NOMO-1 treated with DMSO at 0.1 percent for 48 hours (cell line): ENCODE measurements at regions not wholly inside any gene's neighbourhood (a gene's known extent, or its start where the extent isn't known, plus 50 kb on each side); places are given as distances from the start of the nearest gene placed in this dataset.
A peak's percentile ranks its signal among the peaks of the same experiment; 100 is the strongest.
"Not testable (repeated sequence)": the region's sequence is repeated elsewhere in the genome, so short reads cannot be mapped to it uniquely, and the experiment has no call there.

Experiments
- DNase-seq: peaks from one replicate; lab custom pipeline; 2025; ENCODE audit not compliant: unreplicated experiment; lab: John Stamatoyannopoulos, UW

DNA sequence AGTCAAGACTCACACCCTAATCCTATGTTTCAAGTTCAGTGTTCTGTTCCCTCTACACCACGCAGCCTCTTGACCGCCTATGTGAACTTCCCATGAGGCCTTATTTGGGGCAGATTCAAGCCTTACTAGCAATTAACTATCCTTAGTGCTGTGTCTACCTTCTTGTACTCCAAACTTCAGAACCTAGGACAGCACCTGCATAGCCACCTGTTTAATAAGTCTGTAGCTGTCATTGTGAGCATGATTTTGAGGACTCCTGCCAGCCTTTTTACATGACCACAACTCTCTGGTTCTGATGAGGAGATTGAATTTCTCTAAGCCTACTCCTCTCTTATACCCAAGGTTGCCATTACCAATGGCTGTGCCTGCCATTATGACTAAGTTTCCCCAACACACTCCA, 50.8 kb upstream of the PCSK1 start:
- DNase-seq = peak; percentile 9

DNA sequence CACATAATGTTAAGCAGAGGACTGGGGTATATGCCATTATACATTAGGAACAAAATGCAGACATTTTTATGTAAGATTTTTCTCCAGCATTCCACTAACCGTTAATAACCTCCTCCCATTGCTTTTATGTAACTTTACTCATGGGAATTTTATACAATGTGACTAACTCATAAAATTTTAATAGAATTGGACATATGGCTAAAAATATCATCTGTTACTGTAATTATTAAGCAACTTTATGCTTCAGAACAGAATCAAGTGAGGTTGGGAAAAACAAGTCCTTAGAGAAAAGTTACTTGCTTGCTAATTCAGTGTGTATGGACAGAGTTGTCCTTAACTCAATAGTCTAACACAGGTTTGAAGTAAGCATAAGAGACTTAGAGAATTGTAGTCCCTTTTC, 54.8 kb upstream of the PCSK1 start:
- no peak for DNase-seq

DNA sequence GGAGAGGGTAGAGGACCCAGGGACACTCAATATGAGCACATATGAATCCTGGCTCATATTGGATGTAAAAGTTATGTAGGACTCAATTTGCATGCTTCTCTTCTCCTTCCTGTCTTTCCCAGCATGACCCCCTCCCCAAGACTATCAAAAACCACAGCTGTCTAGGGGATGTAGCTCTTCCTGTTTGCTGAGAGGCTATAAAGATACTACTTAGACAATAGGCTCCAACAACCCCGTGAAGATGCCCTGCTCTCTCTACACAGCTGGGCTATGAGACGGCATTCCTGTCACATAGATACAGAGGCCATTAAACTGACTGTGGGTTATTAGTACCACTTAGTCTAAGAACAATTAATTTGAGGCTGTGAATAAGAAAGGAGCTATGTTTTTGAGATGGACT, 56.5 kb upstream of the PCSK1 start:
- no peak for DNase-seq

DNA sequence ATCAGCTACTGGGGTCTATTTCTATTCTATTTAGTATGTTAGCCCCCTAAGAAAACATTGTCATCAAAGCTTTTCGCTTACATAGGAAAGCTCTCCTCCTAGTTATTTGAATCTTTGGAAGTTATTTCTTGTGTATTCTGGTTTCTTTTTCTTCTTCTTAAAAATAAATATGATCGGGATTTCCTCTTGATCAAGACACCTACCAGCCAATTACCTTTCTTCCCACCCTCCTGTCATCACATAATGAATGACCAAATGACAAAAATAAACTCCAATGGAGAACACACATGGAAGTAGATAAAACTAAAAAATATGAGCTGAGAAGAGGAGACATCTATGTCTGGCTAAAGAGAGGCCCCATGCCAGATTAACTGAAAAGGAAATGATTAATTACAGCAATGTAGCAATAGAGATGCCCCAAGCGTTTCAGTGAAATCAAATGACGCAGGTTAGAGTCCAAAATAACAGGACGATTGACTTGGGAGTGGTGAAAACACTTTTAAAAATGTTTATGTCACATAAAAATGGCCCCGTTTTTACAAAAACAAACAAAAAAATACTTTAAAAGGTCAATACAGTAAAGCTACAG, 59.5 kb upstream of the PCSK1 start:
- DNase-seq = peak; percentile 57

DNA sequence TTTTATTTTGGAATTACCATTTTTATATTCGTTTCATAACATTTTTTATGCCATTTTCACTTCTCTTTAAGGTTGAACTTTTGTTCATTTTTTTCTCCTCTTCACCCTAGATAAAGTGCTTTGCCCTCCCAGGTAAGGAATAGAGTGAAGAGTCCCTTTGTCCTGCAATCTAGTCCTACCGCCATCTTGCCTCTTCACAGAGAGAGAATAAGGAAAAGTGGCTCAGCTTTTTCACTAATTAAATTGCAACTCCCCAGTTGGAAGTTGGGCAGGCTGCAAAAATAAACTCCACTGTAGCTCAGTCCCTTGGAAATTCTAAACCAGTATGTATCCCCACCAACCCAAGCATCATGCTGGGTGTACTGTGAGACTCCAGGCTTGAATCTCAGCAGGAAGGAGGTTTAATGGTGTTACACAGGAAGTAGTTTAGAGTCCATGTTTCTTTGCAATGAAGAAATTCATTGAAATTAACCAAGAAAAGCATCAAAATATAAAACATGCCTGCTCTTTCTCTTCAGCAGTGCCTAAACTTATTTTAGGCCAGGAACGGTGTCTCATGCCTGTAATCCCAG, 60.3 kb upstream of the PCSK1 start:
- peak; percentile 2 for DNase-seq

DNA sequence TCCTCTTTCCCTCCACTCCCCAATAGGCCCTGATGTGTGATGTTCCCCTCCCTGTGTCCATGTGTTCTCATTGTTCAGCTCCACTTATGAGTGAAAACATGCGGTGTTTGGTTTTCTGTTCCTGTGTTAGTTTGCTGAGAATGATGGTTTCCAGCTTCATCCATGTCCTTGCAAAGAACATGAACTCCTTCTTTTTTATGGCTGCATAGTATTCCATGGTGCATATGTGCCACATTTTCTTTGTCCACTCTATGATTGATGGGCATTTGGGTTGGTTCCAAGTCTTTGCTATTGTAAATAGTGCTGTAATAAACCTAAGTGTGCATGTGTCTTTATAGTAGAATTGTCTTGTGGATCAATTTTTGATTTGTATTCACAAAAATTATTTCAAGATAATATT, 62.4 kb upstream of the PCSK1 start:
- not testable (repeated sequence) for DNase-seq

DNA sequence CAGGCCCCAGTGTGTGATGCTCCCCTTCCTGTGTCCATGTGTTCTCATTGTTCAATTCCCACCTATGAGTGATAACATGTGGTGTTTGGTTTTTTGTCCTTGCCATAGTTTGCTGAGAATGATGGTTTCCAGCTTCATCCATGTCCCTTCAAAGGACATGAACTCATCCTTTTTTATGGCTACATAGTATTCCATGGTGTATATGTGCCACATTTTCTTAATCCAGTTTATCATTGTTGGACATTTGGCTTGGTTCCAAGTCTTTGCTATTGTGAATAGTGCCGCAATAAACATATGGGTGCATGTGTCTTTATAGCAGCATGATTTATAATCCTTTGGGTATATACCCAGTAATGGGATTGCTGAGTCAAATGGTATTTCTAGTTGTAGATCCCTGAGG, 64.0 kb upstream of the PCSK1 start:
- DNase-seq = not testable (repeated sequence)

DNA sequence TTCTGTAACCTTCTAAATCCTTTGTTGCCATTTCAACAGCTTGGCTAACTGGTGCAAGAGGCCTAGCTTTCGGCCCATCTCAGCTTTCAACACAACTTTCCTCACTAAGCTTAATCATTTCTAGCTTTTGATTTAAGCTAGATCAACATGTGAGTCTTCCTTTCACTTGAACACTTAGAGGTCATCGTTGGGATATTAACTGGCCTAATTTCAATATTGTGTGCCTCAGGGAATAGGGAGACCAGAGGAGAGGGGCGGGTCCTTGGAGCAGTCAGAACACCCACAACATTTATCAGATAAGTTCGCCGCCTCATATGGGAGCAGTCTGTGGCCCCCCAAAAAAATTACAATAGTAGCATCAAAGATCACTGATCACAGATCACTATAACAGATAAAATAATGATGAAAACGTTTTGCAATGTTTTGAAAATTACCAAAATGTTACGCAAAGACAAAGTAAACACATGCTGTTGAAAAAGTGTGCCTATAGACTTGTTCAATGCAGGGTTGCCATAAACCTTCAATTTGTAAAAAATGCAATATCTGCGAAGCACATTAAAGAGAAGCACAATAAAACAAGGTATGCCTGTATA, 66.8 kb upstream of the PCSK1 start:
- DNase-seq = no peak

DNA sequence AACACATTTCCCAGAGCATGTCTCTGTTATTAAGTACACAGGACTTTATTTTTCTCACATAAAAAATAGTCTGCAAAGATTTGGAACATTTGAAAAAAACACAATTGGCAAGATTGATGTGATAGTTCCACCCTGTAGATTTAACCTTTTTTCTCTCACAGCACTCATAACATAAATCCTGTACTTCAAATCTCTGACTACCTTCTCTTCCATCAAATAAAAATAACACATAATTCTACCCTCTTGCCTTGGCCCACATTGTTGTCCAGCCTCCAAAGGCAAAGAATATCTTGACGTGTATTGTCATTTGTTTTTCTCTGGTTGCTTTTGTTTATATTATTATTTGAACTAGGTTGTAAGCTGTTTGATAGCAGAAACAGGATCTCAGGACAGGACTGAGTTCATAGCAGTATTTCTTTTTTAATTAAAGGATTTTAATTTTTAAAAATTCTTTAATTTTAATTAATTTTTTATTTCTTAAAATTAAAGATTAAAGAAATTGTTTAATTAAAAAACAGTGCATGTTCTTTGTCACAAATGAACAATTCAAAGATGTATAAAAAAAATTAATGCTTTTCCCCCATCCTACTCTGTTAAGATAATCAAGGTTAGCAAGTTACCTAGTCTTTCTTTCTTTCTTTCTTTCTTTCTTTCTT, 69.1 kb upstream of the PCSK1 start:
- DNase-seq = no peak

DNA sequence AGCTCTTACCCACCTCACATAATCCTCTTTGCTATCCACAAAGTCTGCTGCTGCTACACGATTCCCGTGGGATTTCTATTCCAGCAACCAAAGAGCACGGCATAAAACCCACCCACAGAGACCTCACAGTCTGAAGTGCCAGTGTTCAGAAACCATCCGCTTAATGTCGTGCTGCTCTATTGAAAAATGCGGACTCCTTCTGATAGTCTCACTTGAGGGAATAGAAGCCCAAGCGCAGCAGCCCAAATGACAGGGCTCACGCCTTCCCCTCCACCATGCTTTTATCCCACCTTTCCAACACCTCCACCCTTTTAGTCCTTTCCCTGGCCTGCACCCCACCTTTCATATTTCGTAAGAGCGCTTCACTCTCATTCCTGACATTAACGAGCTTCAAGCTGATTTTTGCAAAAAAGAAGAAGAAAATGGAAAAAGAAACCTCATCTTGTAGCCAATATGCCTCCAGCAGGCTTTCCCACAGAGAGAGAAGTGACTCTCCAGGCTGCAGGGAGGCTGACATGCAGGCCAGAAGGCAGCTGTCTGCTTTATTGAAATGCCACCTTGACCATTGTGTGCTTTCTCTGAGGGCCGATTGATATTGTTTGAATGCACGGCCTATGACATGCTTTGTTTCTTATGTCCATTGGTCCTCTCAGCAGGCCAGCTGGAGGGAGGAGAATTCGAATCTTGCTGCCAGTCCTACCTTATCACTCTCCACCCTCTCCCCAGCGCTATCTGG, 70.6 kb upstream of the PCSK1 start:
- no peak for DNase-seq

DNA sequence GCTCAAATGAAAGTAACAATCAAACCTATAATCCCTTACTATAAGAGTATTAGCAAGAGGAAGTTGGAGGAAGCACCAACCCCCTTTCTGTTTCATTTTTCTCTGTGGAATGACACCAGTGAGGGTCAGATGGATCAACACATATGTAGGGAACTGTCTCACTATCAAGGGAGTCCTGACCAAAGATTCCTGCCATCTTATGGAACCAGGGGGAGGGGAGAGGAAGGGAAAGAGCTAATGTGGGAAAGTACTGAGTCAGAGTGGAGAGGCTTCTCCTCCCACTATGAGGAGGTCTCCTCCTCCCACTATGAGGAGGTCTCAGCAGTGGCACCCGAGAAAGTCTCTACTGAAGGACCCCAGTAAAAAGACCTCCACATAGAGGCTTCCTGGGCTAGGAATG, 73.3 kb upstream of the PCSK1 start:
- no peak for DNase-seq

DNA sequence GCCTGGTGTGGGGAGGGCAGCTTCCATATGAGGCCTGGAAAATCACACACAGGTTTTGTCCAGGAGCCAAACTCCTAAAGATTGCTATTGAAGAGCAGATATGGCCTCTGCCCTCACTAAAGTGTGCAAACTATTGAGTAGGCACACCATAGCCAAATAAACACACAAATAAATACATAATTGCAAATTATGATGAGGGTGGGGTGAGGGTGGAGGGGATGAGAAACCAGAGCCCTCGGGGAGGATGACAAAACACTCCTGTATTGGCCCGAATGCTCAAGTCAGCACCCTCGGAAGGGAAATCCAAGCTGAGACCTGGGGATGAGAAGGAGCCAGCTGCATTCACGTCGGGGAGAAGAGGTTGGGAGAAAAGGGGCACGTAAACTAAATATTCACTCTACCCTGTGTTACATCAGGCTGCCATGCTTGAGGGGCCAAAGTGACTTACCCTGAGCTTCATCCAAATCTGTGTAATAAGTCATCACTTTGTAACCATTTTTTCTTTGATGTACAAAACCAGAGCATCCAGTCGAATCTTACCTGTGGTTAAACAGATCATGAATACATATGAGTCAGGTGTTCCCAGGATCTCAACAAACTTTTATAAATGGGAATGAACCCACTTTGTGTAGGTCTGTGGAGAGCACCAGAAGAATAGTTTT, 73.9 kb upstream of the PCSK1 start:
- DNase-seq = no peak

DNA sequence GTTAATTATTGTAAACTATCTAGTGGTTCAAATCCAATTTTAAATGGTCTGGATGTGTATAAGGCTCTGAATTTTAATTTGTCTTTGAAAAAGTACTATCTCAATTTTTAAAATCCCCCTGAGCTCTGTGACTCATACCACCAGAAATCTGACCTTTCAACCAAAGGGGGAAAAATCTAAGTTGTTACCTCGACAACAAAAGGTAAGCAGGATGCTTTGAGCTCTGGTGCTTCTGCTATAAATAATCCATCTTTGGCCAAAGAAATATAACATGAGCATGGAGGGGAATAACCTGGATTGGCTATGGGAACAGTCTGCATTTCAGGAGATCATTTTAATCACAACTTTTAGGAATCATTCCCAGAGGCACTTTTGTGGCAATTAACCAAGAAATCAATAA, 76.3 kb upstream of the PCSK1 start:
- DNase-seq = no peak

DNA sequence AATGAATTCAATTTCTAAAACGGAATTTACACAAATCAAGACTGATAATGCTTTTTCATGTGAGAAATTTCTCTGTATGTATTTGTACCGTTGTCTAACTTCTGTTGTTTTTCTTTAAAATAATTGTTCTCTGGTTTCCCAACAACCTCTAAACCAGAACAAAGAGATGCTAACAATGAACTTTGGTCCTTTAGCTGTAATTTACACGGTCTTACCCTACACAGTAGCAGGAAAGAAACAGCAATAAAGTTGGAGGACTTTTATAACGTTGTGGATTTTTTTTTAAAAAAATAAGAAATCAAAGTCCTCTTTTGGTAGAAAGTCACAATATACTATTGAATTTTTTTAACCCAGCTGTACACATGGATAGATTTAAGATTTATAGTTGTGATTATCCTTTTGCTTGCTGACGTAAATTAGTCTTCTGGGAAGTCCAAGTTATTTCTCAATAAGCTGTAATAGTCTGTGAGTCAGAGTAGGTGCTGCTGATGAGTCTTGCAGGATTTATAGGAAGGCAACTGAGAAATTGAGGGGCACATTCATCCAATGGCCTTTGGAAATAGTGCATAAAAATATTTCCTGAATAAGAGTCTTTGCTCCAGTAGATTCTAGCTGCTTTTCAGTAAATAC, 76.8 kb upstream of the PCSK1 start:
- DNase-seq = peak; percentile 65

DNA sequence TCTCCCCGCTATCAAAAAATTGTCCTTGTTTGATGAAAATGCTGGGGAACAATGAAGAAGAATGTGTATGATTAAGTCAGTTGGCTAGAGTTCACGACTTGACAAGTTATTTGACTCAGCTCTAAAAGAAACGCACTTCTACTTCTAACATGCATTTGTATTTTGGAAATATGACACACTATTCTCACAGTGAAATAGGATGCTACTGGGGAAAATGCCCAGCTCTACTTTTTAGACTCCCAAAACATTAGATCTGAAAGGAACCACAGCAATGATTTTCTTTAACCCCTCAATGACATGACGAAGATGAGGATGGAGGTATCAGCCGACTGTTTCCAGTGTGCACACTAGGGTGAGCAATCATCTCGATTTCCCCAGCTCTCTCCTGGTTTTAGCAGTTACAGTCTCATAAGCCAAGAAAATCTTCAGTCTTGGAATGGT, 83.6 kb upstream of the PCSK1 start:
- no peak for DNase-seq

DNA sequence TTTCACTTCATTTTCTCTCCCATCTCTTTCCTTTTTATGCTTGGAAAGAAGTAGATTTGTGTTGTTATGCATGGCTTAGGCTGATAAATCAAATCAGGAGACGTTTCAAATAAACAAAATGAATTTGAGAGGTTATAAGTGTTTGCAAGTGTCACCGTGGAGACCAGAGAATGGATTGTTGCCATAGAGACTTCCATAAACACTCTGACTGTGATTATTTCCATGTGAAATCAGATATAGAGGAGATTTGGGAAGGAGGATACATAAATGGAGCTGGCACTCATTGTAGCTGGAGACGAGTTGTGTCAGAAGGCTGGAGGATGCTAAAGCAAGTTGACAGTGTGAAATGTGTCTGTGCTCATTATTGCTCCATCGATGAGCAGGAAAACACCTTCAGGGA, 84.2 kb upstream of the PCSK1 start:
- DNase-seq = no peak

DNA sequence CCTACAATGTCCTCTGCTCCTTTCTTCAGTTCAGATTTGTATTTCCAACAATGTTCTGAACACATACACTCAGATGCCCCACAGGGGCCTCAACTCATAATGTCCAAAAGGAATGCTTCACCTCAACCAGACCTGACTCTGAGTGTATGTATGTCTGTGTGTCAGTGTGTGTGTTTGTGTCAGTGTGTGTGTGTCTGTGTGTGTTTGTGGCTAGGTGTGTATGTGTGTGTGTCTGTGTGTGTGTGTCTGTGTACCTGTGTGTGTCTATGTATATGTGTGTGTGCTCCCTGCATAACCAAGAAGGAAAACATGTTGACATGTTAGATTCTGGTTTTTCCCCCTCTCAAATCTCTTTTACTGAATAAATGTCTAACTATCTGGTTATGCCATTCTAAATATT, 87.3 kb upstream of the PCSK1 start:
- no peak for DNase-seq

DNA sequence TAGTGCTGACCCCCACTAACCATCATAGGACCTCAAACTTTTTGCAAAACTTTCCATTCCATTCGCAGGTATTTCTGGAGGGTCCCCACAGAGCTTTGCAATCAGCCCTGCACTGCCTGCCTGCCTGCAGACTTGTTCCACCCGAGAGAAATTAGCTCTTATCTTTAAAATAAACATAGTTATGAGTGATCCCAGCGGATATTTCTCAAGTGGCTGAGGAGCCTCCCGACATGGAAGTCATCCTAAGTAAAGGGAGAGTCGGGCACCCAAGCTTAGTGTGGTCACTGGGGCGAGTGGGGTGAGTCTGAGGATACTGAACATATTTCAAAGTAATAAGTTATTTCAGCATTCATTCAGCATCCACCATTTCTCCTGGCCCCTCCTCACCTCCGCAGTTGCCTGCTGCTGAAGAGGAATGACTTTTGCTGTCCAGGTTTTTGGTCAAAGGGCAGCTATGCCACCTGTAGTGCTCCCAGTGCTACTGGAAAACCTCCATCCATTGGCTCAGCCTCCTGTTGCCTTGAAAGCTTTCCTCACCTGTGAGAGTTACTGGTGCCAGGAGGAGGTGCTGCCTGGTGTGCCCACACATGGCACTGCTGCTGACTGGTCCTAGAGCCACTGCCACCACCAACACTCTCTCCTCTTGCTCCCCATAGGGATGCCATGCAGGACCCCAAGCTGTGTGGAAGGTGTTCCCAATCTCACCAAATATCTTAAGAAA, 89.7 kb upstream of the PCSK1 start:
- no peak for DNase-seq

DNA sequence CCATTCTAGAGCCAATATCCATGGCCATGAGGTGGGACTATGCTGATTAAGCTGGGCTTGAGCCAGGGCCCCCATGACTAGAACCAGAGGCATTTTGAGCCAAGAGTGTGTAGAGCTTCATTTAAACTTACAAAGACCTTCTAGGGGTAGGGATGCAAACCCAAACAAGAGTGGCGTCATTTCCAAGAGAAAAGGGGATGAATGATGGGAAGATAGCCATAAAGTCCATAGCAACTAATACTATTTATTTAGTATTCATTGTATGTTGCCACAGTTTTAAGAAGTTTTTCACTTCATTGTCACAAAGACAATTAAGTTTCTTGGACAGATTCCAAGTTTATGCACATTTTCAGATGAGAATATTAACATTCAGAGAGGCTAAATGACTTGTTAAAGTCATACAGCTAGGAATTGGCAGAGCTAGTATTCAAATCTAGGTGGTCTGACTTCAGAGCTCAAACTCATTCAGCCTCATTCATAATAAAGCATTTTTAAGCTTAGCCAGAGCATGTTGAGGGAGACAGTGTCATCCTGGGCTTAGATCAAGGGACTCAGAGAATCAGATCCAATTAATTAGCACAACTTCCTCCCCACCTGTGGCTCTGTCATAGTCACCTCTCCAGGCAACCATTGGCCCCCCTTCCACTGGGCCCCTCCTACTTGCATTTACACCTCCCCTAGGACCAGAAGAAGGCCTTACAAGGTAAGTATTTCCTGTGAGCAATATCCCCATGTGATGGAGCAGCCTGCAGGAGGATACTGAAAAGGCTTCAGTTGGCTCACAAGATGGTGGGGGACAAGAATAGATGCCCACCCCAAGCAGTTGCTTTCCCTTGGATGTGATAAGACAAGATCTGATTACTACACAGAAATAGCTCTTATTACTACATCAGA, 95.0 kb upstream of the PCSK1 start:
- no peak for DNase-seq
